ENCODE measurements at regions not wholly inside any gene's neighbourhood (a gene's known extent, or its start where the extent isn't known, plus 50 kb on each side); places are given as distances from the start of the nearest gene placed in this dataset.

GRCh38 chr15:87614704-87615103 is 641.8 kb downstream of the NTRK3 start:
- no peaks in the 10 kb centered on the region for H3K9me3 ChIP-seq (ENCODE audit: control insufficient read depth, insufficient read depth, low read length)
- no peaks in the 10 kb centered on the region for H3K27me3 ChIP-seq (ENCODE audit: control insufficient read depth, insufficient read depth, low read length)
- WGBS (ENCODE audit: insufficient coverage, insufficient read length) = no CpG with 5 or more reads among the region's 9 CpGs
- no peak overlapping the region for H3K4me3 ChIP-seq (ENCODE audit: low read length)
- no peaks in the 10 kb centered on the region for H3K4me1 ChIP-seq (ENCODE audit: control insufficient read depth, insufficient read depth, low read length)
- no peak for DNase-seq (ENCODE audit: low read depth, low spot score)
- H3K36me3 ChIP-seq (ENCODE audit: control insufficient read depth, insufficient read depth, low read length) = no peaks in the 10 kb centered on the region
- H3K27ac ChIP-seq (ENCODE audit: low read length) = no peak overlapping the region

GRCh38 chr15:87610366-87610765 is 646.2 kb downstream of the NTRK3 start:
- H3K27me3 ChIP-seq (ENCODE audit: control insufficient read depth, insufficient read depth, low read length) = no peaks in the 10 kb centered on the region
- H3K36me3 ChIP-seq (ENCODE audit: control insufficient read depth, insufficient read depth, low read length) = no peaks in the 10 kb centered on the region
- no peak for DNase-seq (ENCODE audit: low read depth, low spot score)
- H3K27ac ChIP-seq (ENCODE audit: low read length) = no peak overlapping the region
- H3K9me3 ChIP-seq (ENCODE audit: control insufficient read depth, insufficient read depth, low read length) = no peaks in the 10 kb centered on the region
- WGBS (ENCODE audit: insufficient coverage, insufficient read length) = no CpG with 5 or more reads among the region's 8 CpGs
- no peaks in the 10 kb centered on the region for H3K4me1 ChIP-seq (ENCODE audit: control insufficient read depth, insufficient read depth, low read length)
- H3K4me3 ChIP-seq (ENCODE audit: low read length) = no peak overlapping the region

GRCh38 chr15:87609894-87610293 is 646.6 kb downstream of the NTRK3 start:
- H3K9me3 ChIP-seq (ENCODE audit: control insufficient read depth, insufficient read depth, low read length) = no peaks in the 10 kb centered on the region
- no peaks in the 10 kb centered on the region for H3K4me1 ChIP-seq (ENCODE audit: control insufficient read depth, insufficient read depth, low read length)
- no peak overlapping the region for H3K27ac ChIP-seq (ENCODE audit: low read length)
- WGBS (ENCODE audit: insufficient coverage, insufficient read length) = no CpG with 5 or more reads among the region's 4 CpGs
- no peaks in the 10 kb centered on the region for H3K27me3 ChIP-seq (ENCODE audit: control insufficient read depth, insufficient read depth, low read length)
- no peaks in the 10 kb centered on the region for H3K36me3 ChIP-seq (ENCODE audit: control insufficient read depth, insufficient read depth, low read length)
- no peak overlapping the region for H3K4me3 ChIP-seq (ENCODE audit: low read length)
- no peak for DNase-seq (ENCODE audit: low read depth, low spot score)

GRCh38 chr15:87609474-87609873 is 647.1 kb downstream of the NTRK3 start:
- DNase-seq (ENCODE audit: low read depth, low spot score) = no peak
- WGBS (ENCODE audit: insufficient coverage, insufficient read length) = no CpG with 5 or more reads among the region's 1 CpG
- H3K9me3 ChIP-seq (ENCODE audit: control insufficient read depth, insufficient read depth, low read length) = no peaks in the 10 kb centered on the region

GRCh38 chr15:87608238-87609028 is 648.1 kb downstream of the NTRK3 start:
- DNase-seq (ENCODE audit: low read depth, low spot score) = no peak
- Histone ChIP-seq H3K4me3 (ENCODE audit: low read length) (no peak overlapping the region), H3K27me3 (ENCODE audit: control insufficient read depth, insufficient read depth, low read length) (no peaks in the 10 kb centered on the region), H3K4me1 (ENCODE audit: control insufficient read depth, insufficient read depth, low read length) (no peaks in the 10 kb centered on the region), H3K36me3 (ENCODE audit: control insufficient read depth, insufficient read depth, low read length) (no peaks in the 10 kb centered on the region), H3K9me3 (ENCODE audit: control insufficient read depth, insufficient read depth, low read length) (no peaks in the 10 kb centered on the region), H3K27ac (ENCODE audit: low read length) (no peak overlapping the region)
- WGBS (ENCODE audit: insufficient coverage, insufficient read length) = no CpG with 5 or more reads among the region's 6 CpGs

More at GRCh38 chr15:87609474-87609873, 647.1 kb downstream of the NTRK3 start:
- Histone ChIP-seq H3K4me3 (ENCODE audit: low read length) (no peak overlapping the region), H3K27ac (ENCODE audit: low read length) (no peak overlapping the region), H3K4me1 (ENCODE audit: control insufficient read depth, insufficient read depth, low read length) (no peaks in the 10 kb centered on the region), H3K27me3 (ENCODE audit: control insufficient read depth, insufficient read depth, low read length) (no peaks in the 10 kb centered on the region), H3K36me3 (ENCODE audit: control insufficient read depth, insufficient read depth, low read length) (no peaks in the 10 kb centered on the region)

- no peaks in the 10 kb centered on the region for H3K4me1 ChIP-seq (ENCODE audit: control insufficient read depth, insufficient read depth, low read length)
- no peak overlapping the region for H3K27ac ChIP-seq (ENCODE audit: low read length)
- no peaks in the 10 kb centered on the region for H3K36me3 ChIP-seq (ENCODE audit: control insufficient read depth, insufficient read depth, low read length)
- no peak overlapping the region for H3K4me3 ChIP-seq (ENCODE audit: low read length)
- no peak for DNase-seq (ENCODE audit: low read depth, low spot score)
- H3K27me3 ChIP-seq (ENCODE audit: control insufficient read depth, insufficient read depth, low read length) = no peaks in the 10 kb centered on the region
- no peaks in the 10 kb centered on the region for H3K9me3 ChIP-seq (ENCODE audit: control insufficient read depth, insufficient read depth, low read length)
- no CpG with 5 or more reads among the region's 1 CpG for WGBS (ENCODE audit: insufficient coverage, insufficient read length)
Measured at GRCh38 chr15:87606971-87607370, 649.6 kb downstream of the NTRK3 start.

GRCh38 chr15:87604857-87605446 is 651.6 kb downstream of the NTRK3 start:
- Histone ChIP-seq H3K9me3 (ENCODE audit: control insufficient read depth, insufficient read depth, low read length) (no peaks in the 10 kb centered on the region), H3K4me3 (ENCODE audit: low read length) (no peak overlapping the region), H3K27me3 (ENCODE audit: control insufficient read depth, insufficient read depth, low read length) (no peaks in the 10 kb centered on the region), H3K36me3 (ENCODE audit: control insufficient read depth, insufficient read depth, low read length) (no peaks in the 10 kb centered on the region), H3K27ac (ENCODE audit: low read length) (no peak overlapping the region), H3K4me1 (ENCODE audit: control insufficient read depth, insufficient read depth, low read length) (no peaks in the 10 kb centered on the region)
- no CpG with 5 or more reads among the region's 6 CpGs for WGBS (ENCODE audit: insufficient coverage, insufficient read length)
- no peak for DNase-seq (ENCODE audit: low read depth, low spot score)

DNA sequence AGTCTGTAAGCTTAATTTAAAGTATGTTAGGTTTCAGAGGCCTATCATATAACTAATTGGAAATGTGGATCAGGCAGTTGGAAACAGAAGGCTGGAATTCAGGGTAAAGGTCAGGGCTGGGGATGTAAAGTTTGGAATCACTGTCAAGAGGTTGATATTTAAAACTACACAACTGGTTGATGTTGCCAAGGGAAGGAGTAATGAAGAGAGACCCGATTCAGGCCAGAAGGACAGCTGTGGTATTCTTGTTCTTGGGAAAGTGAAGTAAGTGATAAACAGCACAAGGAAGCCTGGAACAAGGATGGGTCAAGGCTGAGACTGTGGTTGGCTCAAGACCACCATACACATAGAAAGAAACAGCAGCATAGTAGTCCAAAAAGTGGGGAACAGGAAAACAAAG is 654.2 kb downstream of the NTRK3 start:
- Histone ChIP-seq H3K9me3 (ENCODE audit: control insufficient read depth, insufficient read depth, low read length) (no peaks in the 10 kb centered on the region), H3K4me1 (ENCODE audit: control insufficient read depth, insufficient read depth, low read length) (no peaks in the 10 kb centered on the region), H3K4me3 (ENCODE audit: low read length) (no peak overlapping the region), H3K36me3 (ENCODE audit: control insufficient read depth, insufficient read depth, low read length) (no peaks in the 10 kb centered on the region), H3K27me3 (ENCODE audit: control insufficient read depth, insufficient read depth, low read length) (no peaks in the 10 kb centered on the region), H3K27ac (ENCODE audit: low read length) (no peak overlapping the region)
- no CpG with 5 or more reads among the region's 1 CpG for WGBS (ENCODE audit: insufficient coverage, insufficient read length)
- no peak for DNase-seq (ENCODE audit: low read depth, low spot score)

DNA sequence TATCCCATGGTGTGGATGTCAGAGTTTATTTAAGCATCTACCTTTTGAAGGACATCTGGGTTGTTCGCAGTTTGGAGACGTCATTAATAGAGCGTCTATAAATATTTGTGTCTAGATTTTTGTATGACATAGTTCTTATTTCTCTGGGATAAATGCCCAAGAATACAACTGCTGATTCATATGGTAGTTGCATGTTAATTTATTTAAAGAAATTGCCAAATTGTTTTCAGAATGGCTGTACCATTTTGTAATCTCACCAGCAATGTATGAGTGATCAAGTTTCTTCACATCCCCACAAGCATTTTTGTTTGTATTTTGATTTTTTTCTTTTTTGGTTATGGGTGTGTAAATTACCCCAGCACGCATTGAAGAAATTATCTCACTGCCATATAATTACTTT is 656.9 kb downstream of the NTRK3 start:
- no peaks in the 10 kb centered on the region for H3K36me3 ChIP-seq (ENCODE audit: control insufficient read depth, insufficient read depth, low read length)
- H3K9me3 ChIP-seq (ENCODE audit: control insufficient read depth, insufficient read depth, low read length) = no peaks in the 10 kb centered on the region
- no peak overlapping the region for H3K4me3 ChIP-seq (ENCODE audit: low read length)
- no CpG with 5 or more reads among the region's 4 CpGs for WGBS (ENCODE audit: insufficient coverage, insufficient read length)
- DNase-seq (ENCODE audit: low read depth, low spot score) = no peak
- H3K27ac ChIP-seq (ENCODE audit: low read length) = no peak overlapping the region
- no peaks in the 10 kb centered on the region for H3K27me3 ChIP-seq (ENCODE audit: control insufficient read depth, insufficient read depth, low read length)
- H3K4me1 ChIP-seq (ENCODE audit: control insufficient read depth, insufficient read depth, low read length) = no peaks in the 10 kb centered on the region

DNA sequence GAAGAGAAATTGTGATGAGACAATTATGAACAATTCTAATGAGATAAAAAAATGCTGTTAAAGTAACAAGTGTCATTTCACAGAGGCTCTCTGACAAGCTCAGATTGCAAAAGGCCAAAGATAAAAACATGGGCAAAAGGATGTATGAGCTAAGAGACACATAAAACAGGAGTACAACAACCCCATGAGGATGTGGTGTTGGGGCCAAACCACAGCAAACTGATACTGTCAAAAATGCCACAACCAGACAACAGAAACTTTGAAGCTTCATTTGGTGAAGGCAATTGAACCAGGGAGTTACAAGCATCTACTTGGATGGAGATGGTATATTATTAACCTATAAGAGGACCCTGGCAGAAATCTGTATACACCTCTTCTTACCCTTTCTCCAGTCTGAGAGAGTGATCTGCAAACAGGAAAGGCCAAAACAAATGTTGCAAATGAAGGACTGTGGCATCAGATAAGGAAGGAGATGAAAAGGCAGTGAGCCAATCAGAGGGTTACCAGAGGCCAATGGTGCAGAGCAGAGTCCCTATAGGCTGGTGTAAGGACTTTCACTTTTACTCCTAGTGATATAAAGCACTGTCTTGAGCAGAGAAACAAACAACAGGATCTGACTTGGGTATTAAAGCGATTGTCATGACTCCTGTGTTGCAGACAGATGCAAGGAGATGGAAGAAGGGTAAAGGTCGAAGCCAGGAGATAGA is 659.0 kb downstream of the NTRK3 start:
- 0 out of 2 replicates have a peak, but pooled peaks cover 2% of the 10 kb centered on the region for H3K9me3 ChIP-seq (ENCODE audit: control insufficient read depth, insufficient read depth, low read length)
- H3K4me1 ChIP-seq (ENCODE audit: control insufficient read depth, insufficient read depth, low read length) = no peaks in the 10 kb centered on the region
- no peak for DNase-seq (ENCODE audit: low read depth, low spot score)
- H3K36me3 ChIP-seq (ENCODE audit: control insufficient read depth, insufficient read depth, low read length) = no peaks in the 10 kb centered on the region
- no peak overlapping the region for H3K4me3 ChIP-seq (ENCODE audit: low read length)
- WGBS (ENCODE audit: insufficient coverage, insufficient read length) = no CpG with 5 or more reads among the region's 2 CpGs
- H3K27ac ChIP-seq (ENCODE audit: low read length) = no peak overlapping the region
- H3K27me3 ChIP-seq (ENCODE audit: control insufficient read depth, insufficient read depth, low read length) = no peaks in the 10 kb centered on the region
